ENCODE measurements at regions not wholly inside any gene's neighbourhood (a gene's known extent, or its start where the extent isn't known, plus 50 kb on each side); places are given as distances from the start of the nearest gene placed in this dataset.

DNA sequence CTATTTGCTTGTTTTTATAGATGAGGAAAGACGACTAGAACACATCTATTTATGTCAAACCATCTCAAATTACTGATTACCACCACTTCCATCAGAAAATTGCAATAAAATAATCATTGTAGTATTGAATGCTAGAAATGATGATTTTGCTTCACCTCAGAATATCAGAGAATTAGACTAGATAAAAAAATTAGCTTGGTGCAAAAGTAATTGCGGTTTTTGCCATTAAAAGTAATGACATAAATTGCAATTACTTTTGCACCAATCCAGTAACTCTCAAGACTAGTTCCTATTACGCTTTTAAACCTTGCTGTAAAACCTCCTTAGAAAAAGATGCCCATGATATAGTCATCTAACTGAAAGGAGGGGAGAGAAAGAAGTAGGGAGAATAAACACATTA lies 556.7 kb upstream of the GRIN3A start:
- Histone ChIP-seq H3K4me3 (ENCODE audit: low read depth in 1 of 3, low read length in 3 of 3) (no peak overlapping the region), H3K27ac (ENCODE audit: low read depth in 1 of 2, low read length in 2 of 2) (no peak overlapping the region), H3K9me3 (ENCODE audit: control insufficient read depth in 4 of 4, low read length in 3 of 4) (no peaks in the 10 kb centered on the region), H3K9ac (ENCODE audit: low read depth in 1 of 2, low read length in 2 of 2) (no peak overlapping the region), H3K4me1 (ENCODE audit: control insufficient read depth in 4 of 4, insufficient read depth in 4 of 4, low read length in 3 of 4) (no peaks in the 10 kb centered on the region), H3K27me3 (ENCODE audit: control insufficient read depth in 4 of 4, insufficient read depth in 4 of 4, low read length in 3 of 4) (no peaks in the 10 kb centered on the region), H3K36me3 (ENCODE audit: control insufficient read depth in 4 of 4, insufficient read depth in 3 of 4, low read depth in 1 of 4, low read length in 3 of 4) (no peaks in the 10 kb centered on the region)
- WGBS, result 73% methylated on average over 3 of the region's 3 CpGs
- no peak for DNase-seq (ENCODE audit: low spot score)
- TF ChIP-seq MAX (IDR thresholded peaks at IDR 0.05) (no peak), REST (IDR thresholded peaks at IDR 0.05) (no peak), FOXA2 (IDR thresholded peaks at IDR 0.05) (no peak), RAD21 (IDR thresholded peaks at IDR 0.05) (no peak), SP1 (IDR thresholded peaks at IDR 0.05) (no peak), TAF1 (conservative IDR thresholded peaks at IDR 0.05) (no peak), FOXA1 (IDR thresholded peaks at IDR 0.05) (no peak), GABPA (IDR thresholded peaks at IDR 0.05 in 1 of 2, conservative IDR thresholded peaks at IDR 0.05 in 1 of 2) (no peak), HNF4G (IDR thresholded peaks at IDR 0.05) (no peak), EGR1 (IDR thresholded peaks at IDR 0.05; ENCODE audit: low read depth in 2 of 2) (no peak), YY1 (IDR thresholded peaks at IDR 0.05) (no peak), HNF4A (conservative IDR thresholded peaks at IDR 0.05) (no peak), JUND (IDR thresholded peaks at IDR 0.05) (no peak), RXRA (IDR thresholded peaks at IDR 0.05) (no peak), NR2F2 (IDR thresholded peaks at IDR 0.05) (no peak)
- TF ChIP-seq, protein P1, sequence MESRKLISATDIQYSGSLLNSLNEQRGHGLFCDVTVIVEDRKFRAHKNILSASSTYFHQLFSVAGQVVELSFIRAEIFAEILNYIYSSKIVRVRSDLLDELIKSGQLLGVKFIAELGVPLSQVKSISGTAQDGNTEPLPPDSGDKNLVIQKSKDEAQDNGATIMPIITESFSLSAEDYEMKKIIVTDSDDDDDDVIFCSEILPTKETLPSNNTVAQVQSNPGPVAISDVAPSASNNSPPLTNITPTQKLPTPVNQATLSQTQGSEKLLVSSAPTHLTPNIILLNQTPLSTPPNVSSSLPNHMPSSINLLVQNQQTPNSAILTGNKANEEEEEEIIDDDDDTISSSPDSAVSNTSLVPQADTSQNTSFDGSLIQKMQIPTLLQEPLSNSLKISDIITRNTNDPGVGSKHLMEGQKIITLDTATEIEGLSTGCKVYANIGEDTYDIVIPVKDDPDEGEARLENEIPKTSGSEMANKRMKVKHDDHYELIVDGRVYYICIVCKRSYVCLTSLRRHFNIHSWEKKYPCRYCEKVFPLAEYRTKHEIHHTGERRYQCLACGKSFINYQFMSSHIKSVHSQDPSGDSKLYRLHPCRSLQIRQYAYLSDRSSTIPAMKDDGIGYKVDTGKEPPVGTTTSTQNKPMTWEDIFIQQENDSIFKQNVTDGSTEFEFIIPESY (IDR thresholded peaks at IDR 0.05), result no peak
- TF ChIP-seq, protein P2, sequence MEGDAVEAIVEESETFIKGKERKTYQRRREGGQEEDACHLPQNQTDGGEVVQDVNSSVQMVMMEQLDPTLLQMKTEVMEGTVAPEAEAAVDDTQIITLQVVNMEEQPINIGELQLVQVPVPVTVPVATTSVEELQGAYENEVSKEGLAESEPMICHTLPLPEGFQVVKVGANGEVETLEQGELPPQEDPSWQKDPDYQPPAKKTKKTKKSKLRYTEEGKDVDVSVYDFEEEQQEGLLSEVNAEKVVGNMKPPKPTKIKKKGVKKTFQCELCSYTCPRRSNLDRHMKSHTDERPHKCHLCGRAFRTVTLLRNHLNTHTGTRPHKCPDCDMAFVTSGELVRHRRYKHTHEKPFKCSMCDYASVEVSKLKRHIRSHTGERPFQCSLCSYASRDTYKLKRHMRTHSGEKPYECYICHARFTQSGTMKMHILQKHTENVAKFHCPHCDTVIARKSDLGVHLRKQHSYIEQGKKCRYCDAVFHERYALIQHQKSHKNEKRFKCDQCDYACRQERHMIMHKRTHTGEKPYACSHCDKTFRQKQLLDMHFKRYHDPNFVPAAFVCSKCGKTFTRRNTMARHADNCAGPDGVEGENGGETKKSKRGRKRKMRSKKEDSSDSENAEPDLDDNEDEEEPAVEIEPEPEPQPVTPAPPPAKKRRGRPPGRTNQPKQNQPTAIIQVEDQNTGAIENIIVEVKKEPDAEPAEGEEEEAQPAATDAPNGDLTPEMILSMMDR (IDR thresholded peaks at IDR 0.05; ENCODE audit: low read depth, low read length, missing input control), result no peak
- TF ChIP-seq, protein P3, sequence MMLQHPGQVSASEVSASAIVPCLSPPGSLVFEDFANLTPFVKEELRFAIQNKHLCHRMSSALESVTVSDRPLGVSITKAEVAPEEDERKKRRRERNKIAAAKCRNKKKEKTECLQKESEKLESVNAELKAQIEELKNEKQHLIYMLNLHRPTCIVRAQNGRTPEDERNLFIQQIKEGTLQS (IDR thresholded peaks at IDR 0.05), result no peak

Data from liver (tissue), 8 donors.